Liver (tissue), 3 donors: ENCODE measurements at regions not wholly inside any gene's neighbourhood (a gene's known extent, or its start where the extent isn't known, plus 50 kb on each side); places are given as distances from the start of the nearest gene placed in this dataset.

Experiments used
- CTCF ChIP-seq: fragments of 150-350 bp; IDR thresholded peaks from 2 replicates; pipeline ENCODE4 v1.5.1; 2017; ENCODE audit warnings: improper control_type of control experiment, low read depth, low read length; ENCODE audit not compliant: missing input control
- FOXA1 ChIP-seq: IDR thresholded peaks from 2 replicates; pipeline ENCODE4 v1.6.1; 2016; ENCODE audit warnings: antibody characterized with exemption
- HNF4G ChIP-seq: IDR thresholded peaks from 2 replicates; pipeline ENCODE4 v1.6.1; 2016; ENCODE audit warnings: antibody characterized with exemption
- JUND ChIP-seq, 2 donors: IDR thresholded peaks; 2 replicates each; pipeline ENCODE4 v1.6.1; 2016; ENCODE audit warnings: antibody characterized with exemption in 2 of 2
- MAX ChIP-seq: IDR thresholded peaks from 2 replicates; pipeline ENCODE4 v1.6.1; 2016; ENCODE audit warnings: antibody characterized with exemption
- REST ChIP-seq: IDR thresholded peaks from 2 replicates; pipeline ENCODE4 v1.6.1; 2016; ENCODE audit warnings: antibody characterized with exemption, mild to moderate bottlenecking
- RXRA ChIP-seq, 2 donors: IDR thresholded peaks; 2 replicates each; pipeline ENCODE4 v1.6.1; 2017 to 2018; ENCODE audit warnings: antibody characterized with exemption in 2 of 2, mild to moderate bottlenecking in 1 of 2
- SP1 ChIP-seq: IDR thresholded peaks from 2 replicates; pipeline ENCODE4 v1.6.1; 2018; ENCODE audit warnings: antibody characterized with exemption, mild to moderate bottlenecking
- TAF1 ChIP-seq: conservative IDR thresholded peaks from 2 replicates; pipeline ENCODE4 v1.6.1; 2016; ENCODE audit warnings: antibody characterized with exemption, mild to moderate bottlenecking
- YY1 ChIP-seq: IDR thresholded peaks from 2 replicates; pipeline ENCODE4 v1.6.1; 2016; ENCODE audit warnings: antibody characterized with exemption, mild to moderate bottlenecking
- ZBTB33 ChIP-seq: IDR thresholded peaks from 2 replicates; pipeline ENCODE4 v1.6.1; 2016; ENCODE audit warnings: antibody characterized with exemption
- donor health status: healthy.
- donor health status: healthy.

- TF ChIP-seq MAX, result no peak
- TF ChIP-seq CTCF, result no peak
- no peak for TF ChIP-seq TAF1
- no peak for TF ChIP-seq REST
- TF ChIP-seq YY1, result no peak
- no peak for TF ChIP-seq JUND (IDR thresholded peaks at IDR 0.05)
- no peak for TF ChIP-seq RXRA (IDR thresholded peaks at IDR 0.05)
- TF ChIP-seq SP1, result no peak
- no peak for TF ChIP-seq FOXA1
- TF ChIP-seq ZBTB33, result no peak
- no peak for TF ChIP-seq HNF4G
These were observed 77.7 kb upstream of the JUN start for GRCh38 chr1:58861506-58861905.
